ENCODE measurements at regions not wholly inside any gene's neighbourhood (a gene's known extent, or its start where the extent isn't known, plus 50 kb on each side); places are given as distances from the start of the nearest gene placed in this dataset.
A peak's percentile ranks its signal among the peaks of the same experiment; 100 is the strongest.

DNA sequence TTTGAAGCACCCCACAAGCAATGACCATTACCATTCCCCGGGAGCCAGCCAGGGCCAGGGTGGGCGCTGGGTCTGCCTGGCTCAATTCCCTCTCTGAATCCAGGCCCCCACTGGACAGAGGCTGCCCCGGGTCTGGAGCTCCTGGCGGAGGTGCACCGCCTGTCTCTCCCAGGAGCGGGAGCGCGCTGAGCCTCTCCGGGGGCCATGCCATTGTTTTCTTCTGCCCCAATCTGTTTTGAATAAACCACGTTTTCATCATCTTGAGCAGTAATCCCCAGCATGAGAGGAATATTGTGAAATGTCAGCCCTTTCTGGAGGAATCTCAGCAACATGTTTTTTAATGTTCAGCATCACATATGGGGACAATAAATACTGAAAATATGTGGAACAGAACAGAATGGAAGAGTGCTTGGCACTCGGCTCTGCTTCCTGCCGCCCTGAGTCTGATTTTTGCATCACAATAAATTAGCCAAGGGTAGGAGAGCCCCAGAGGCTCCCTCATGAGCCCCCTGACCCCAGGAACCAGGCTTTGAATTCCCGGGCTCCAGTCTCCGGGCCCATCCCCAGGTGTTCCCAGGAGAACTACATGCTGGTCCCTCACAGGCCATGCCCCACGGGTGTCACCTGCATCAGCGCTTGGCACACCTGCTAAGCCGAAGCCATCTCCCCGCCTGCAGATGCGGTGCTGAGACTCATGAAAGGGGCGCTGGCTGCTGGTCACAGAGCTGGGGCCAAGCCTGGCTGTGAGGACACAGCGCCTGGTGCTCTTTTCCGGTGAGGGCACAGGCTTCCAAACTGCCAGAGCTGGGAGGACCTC lies 88.8 kb downstream of the INHBB start:
- Histone ChIP-seq H3K4me2 (ENCODE audit: low read length) (no peak overlapping the region), H3K79me2 (ENCODE audit: low read length) (no peaks in the 10 kb centered on the region), H2AFZ (ENCODE audit: low read length) (no peak overlapping the region), H3K27me3 (ENCODE audit: low read length) (no peaks in the 10 kb centered on the region), H3K4me1 (ENCODE audit: insufficient read depth, low read length) (peaks cover 20% of the 10 kb centered on the region), H3K9me3 (ENCODE audit: low read length) (no peaks in the 10 kb centered on the region), H3K9me2 (replicated peaks; ENCODE audit: low read length) (no peaks in the 10 kb centered on the region), H3K9ac (ENCODE audit: low read length) (no peak overlapping the region), H3K36me3 (ENCODE audit: low read depth, low read length) (no peaks in the 10 kb centered on the region), H3K4me3 (ENCODE audit: low read length) (no peak overlapping the region), H4K20me1 (ENCODE audit: low read length) (no peaks in the 10 kb centered on the region), H3K27ac (ENCODE audit: low read length) (no peak overlapping the region), H3F3A (ENCODE audit: low read length, unreplicated experiment) (no peaks in the 10 kb centered on the region)
- DNase-seq (no peak), ATAC-seq (no peak)
- ChIA-PET CTCF (no interaction called here), POLR2A (ENCODE audit: unreplicated experiment) (no interaction called here)
- no peak for TF ChIP-seq EZH2 (IDR thresholded peaks at IDR 0.05; ENCODE audit: low read length, unreplicated experiment)
- TF ChIP-seq, protein P1, sequence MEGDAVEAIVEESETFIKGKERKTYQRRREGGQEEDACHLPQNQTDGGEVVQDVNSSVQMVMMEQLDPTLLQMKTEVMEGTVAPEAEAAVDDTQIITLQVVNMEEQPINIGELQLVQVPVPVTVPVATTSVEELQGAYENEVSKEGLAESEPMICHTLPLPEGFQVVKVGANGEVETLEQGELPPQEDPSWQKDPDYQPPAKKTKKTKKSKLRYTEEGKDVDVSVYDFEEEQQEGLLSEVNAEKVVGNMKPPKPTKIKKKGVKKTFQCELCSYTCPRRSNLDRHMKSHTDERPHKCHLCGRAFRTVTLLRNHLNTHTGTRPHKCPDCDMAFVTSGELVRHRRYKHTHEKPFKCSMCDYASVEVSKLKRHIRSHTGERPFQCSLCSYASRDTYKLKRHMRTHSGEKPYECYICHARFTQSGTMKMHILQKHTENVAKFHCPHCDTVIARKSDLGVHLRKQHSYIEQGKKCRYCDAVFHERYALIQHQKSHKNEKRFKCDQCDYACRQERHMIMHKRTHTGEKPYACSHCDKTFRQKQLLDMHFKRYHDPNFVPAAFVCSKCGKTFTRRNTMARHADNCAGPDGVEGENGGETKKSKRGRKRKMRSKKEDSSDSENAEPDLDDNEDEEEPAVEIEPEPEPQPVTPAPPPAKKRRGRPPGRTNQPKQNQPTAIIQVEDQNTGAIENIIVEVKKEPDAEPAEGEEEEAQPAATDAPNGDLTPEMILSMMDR (conservative IDR thresholded peaks at IDR 0.05; ENCODE audit: low read depth, low read length) = no peak
- BruUV-seq (replicated peaks) = no TSS peak
- intact Hi-C loops (cut with micrococcal nuclease) = no loop called here

DNA sequence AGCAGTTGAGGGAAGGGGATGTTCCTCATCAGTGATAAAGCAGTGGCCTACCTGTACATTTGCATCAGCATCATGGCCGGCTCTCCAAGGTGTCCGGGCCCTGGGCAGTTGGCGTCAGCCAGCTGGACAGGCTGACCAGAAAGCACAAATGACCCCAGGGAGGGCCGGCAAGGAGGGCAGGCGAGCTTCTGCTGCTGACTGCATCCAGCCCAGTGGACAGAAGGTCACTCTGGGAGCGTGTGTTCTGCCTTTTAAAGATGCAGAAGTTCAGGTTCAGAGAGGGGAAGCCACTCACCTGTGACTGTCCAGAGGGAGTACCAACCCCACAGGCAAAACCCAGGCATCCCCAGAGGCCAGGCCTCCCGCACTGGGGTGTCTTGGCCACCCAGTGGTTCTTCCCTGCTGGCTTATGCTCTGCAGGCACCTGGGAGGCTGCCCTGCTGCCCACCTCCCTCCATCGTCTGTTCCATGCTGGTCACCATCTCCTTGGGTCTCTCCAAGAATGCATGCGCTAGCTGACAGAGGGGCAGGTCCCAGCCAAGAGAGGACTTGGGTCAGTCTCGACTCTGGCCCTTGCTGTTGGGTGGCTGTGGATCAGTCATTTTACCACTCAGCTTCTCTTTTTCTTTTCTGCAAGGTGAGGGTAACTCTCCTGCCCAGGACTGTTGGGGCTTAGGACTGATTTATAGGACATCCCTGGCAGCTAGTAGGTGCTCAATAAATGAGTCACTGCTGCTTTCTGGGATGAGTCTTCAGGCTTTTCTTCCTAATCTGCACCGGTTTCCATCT lies 89.9 kb downstream of the INHBB start:
- Histone ChIP-seq H3K4me2 (ENCODE audit: low read length) (no peak overlapping the region), H2AFZ (ENCODE audit: low read length) (no peak overlapping the region), H3F3A (ENCODE audit: low read length, unreplicated experiment) (no peaks in the 10 kb centered on the region), H3K27ac (ENCODE audit: low read length) (no peak overlapping the region), H3K9me3 (ENCODE audit: low read length) (no peaks in the 10 kb centered on the region), H3K9me2 (replicated peaks; ENCODE audit: low read length) (no peaks in the 10 kb centered on the region), H3K9ac (ENCODE audit: low read length) (no peak overlapping the region), H3K4me1 (ENCODE audit: insufficient read depth, low read length) (peaks cover 20% of the 10 kb centered on the region), H3K4me3 (ENCODE audit: low read length) (no peak overlapping the region), H3K27me3 (ENCODE audit: low read length) (no peaks in the 10 kb centered on the region), H3K79me2 (ENCODE audit: low read length) (no peaks in the 10 kb centered on the region), H4K20me1 (ENCODE audit: low read length) (no peaks in the 10 kb centered on the region), H3K36me3 (ENCODE audit: low read depth, low read length) (no peaks in the 10 kb centered on the region)
- ChIA-PET CTCF (no interaction called here), POLR2A (ENCODE audit: unreplicated experiment) (no interaction called here)
- ATAC-seq = peak; percentile 11; the same call in 1 of the 2 replicates
- intact Hi-C loops (cut with micrococcal nuclease) = loop anchor here (2.0 kb wide), 2 partner anchors 85 to 239 kb away; no protein-coding TSS in a partner anchor
- no TSS peak for BruUV-seq (replicated peaks)
- DNase-seq = no peak
- TF ChIP-seq EZH2phosphoT487 (IDR thresholded peaks at IDR 0.05; ENCODE audit: borderline replicate concordance, low read length) = no peak
- TF ChIP-seq, protein P1 (conservative IDR thresholded peaks at IDR 0.05; ENCODE audit: low read depth, low read length) = no peak
- no peak for TF ChIP-seq EZH2 (IDR thresholded peaks at IDR 0.05; ENCODE audit: low read length, unreplicated experiment)

DNA sequence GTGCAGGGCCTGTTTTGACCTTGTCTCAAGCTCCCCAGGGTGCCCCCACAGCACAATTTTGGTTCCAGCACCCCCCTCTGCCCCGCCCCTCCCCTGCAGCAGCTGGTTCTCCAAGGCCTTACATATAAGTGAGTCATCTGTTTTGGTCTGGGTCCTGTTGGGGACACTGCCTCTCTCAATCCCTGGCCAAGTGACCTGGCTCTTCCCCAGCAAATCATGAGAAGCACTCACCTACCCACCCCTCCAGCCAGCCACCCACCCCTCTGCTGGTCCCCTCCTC lies 90.5 kb downstream of the INHBB start:
- no peaks in the 10 kb centered on the region for H4K20me1 ChIP-seq (ENCODE audit: low read length)
- H3K4me1 ChIP-seq (ENCODE audit: insufficient read depth, low read length) = peaks cover 20% of the 10 kb centered on the region
- ChIA-PET CTCF (interaction anchor here (1.3 to 1.4 kb wide), 2 partner anchors 68 to 93 kb away, joined by 6 to 7 read pairs; no protein-coding TSS in a partner anchor), POLR2A (ENCODE audit: unreplicated experiment) (no interaction called here)
- H3K9me3 ChIP-seq (ENCODE audit: low read length) = no peaks in the 10 kb centered on the region
- H3K4me3 ChIP-seq (ENCODE audit: low read length) = no peak overlapping the region
- peak; percentile 49 for DNase-seq
- H3K9me2 ChIP-seq (replicated peaks; ENCODE audit: low read length) = no peaks in the 10 kb centered on the region
- no peaks in the 10 kb centered on the region for H3K79me2 ChIP-seq (ENCODE audit: low read length)
- H3F3A ChIP-seq (ENCODE audit: low read length, unreplicated experiment) = no peaks in the 10 kb centered on the region
- intact Hi-C loops (cut with micrococcal nuclease) = loop anchor here (2.0 kb wide), 2 partner anchors 84 to 238 kb away; no protein-coding TSS in a partner anchor
- H2AFZ ChIP-seq (ENCODE audit: low read length) = no peak overlapping the region
- 0 out of 2 replicates have a peak overlapping the region, but pooled peaks have one; percentile 9 for H3K27ac ChIP-seq (ENCODE audit: low read length)
- H3K27me3 ChIP-seq (ENCODE audit: low read length) = no peaks in the 10 kb centered on the region
- H3K9ac ChIP-seq (ENCODE audit: low read length) = no peak overlapping the region
- no TSS peak for BruUV-seq (replicated peaks)
- ATAC-seq = peak; percentile 28
- no peak for TF ChIP-seq EZH2 (IDR thresholded peaks at IDR 0.05; ENCODE audit: low read length, unreplicated experiment)
- TF ChIP-seq, protein P1 (conservative IDR thresholded peaks at IDR 0.05; ENCODE audit: low read depth, low read length) = no peak
- no peak for TF ChIP-seq EZH2phosphoT487 (IDR thresholded peaks at IDR 0.05; ENCODE audit: borderline replicate concordance, low read length)
- H3K4me2 ChIP-seq (ENCODE audit: low read length) = 0 out of 2 replicates have a peak overlapping the region, but pooled peaks have one; percentile 13
- H3K36me3 ChIP-seq (ENCODE audit: low read depth, low read length) = no peaks in the 10 kb centered on the region

Data from PC-3 (cell line).